T-helper 2 cell (primary cell): ENCODE measurements at regions not wholly inside any gene's neighbourhood (a gene's known extent, or its start where the extent isn't known, plus 50 kb on each side); places are given as distances from the start of the nearest gene placed in this dataset.

ENCODE experiments used
- DNase-seq, 5 experiments: peaks; one replicate each; pipeline versions ENCODE4 v3.0.0 to v3.0.0-alpha.2; 2012 to 2022

DNA sequence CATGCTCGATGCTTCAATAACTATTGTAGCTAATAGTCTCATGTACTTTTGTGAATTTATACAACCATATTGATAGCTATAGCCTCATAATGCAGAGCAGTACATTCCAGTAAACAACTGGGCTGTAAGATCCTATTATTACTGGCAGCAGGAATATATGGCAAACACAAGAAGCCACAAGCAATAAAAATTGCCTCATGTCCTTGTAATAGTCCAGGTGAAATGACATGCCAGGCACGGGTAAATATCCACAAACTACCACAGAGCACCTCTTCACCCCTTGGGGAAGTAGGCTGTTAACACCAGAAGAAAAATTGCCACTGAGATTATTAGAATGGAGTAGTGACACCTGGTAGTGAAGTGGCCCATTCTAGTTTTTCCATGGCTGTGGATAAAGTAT is 158.3 kb downstream of the MTX2 start:
- DNase-seq, result no peak

DNA sequence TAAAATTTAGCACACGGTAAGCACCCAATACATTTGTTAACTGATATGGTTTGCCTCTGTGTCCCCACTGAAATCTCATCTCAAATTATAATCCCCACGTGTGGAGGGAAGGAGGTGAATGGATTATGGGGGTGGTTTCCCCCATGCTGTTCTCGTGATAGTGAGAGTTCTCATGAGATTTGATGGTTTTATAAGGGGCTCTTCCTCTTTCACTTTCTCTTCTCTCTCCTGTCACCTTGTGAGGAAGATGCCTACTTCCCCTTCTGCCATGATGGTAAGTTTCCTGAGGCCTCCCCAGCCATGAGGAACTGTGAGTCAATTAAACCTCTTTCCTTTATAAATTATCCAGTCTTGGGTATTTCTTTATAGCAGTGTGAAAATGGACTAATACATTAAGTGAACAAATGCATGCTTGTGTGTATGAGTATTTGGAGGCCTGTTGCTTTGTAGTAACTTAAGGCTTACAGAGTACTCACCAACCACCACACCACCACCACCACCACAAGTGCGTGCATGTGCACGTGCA is 159.8 kb downstream of the MTX2 start:
- DNase-seq, result peak in 1 of 5 experiments; percentile 10

DNA sequence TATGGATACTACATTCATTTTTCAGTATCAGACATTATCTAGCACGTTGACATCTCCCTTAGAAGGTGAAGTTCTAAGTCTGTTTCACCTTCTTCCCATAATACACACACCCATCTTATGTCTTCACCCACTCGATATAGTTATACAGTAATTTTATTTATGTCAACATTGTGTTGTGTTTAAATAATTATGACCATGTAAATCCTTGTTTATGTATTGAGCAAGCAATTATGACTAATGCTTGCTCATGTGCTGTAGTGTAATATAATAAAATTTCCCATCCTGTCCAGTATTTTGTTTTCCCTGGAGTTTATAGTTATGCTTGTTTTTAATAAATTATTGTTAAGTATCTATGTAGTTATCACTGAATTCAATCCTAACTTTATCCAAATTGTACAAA is 163.2 kb downstream of the MTX2 start:
- no peak for DNase-seq

DNA sequence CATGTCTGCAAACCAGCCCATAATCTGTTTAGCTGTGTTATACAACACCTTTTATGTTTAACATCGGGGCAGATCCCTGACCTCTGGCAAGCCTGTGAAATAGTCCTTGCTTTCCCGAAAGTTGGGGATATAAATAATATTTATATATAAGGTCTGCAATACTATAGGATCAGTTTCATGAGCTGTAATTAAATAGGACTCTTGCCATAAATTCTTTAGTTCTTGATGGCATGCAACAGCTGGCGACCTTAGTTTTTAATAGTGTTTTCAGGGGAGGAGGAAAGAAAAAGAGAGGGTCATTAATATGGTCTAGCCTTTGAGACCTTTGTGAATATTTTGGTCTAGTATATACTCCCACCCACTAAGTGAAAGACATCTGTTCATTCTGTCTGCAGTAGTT is 166.5 kb downstream of the MTX2 start:
- DNase-seq, result no peak

DNA sequence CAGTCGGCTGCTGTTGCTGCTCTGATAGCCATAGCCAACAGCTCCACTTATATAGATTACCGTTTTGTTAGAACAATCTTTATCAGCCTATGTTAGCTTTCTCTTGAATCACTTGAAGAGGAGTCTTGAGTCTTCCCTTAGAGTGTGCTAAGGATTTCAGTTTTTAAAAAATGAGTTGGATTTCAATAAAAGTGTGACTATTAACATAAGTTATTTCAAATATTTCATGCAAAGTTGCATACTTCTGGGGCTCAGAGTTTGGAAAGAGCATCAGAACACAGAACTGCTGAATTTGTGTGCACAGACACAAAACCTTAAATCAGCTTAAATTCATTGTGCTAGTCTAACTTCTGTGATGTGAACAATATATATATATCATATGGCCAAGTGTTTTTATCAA is 174.7 kb downstream of the MTX2 start:
- no peak for DNase-seq

DNA sequence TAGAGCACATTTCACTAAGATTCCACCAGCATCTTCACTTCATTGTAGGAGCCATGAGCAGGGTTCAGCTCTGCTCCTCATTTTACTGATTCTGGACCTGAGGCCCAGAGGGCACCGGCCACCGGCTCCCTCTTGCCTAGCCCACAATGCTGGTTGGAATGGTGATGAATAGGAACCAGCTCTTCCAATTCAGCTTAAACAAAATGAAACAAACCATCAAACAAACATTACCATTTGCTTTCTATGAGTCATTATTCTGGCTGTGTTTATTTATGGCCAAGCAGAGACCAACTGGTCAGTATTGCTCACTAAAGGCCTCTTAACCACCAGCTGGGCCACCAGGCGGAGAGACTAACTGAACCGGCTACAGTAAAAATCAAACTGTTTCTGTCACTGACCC is 176.7 kb downstream of the MTX2 start:
- DNase-seq, result no peak

DNA sequence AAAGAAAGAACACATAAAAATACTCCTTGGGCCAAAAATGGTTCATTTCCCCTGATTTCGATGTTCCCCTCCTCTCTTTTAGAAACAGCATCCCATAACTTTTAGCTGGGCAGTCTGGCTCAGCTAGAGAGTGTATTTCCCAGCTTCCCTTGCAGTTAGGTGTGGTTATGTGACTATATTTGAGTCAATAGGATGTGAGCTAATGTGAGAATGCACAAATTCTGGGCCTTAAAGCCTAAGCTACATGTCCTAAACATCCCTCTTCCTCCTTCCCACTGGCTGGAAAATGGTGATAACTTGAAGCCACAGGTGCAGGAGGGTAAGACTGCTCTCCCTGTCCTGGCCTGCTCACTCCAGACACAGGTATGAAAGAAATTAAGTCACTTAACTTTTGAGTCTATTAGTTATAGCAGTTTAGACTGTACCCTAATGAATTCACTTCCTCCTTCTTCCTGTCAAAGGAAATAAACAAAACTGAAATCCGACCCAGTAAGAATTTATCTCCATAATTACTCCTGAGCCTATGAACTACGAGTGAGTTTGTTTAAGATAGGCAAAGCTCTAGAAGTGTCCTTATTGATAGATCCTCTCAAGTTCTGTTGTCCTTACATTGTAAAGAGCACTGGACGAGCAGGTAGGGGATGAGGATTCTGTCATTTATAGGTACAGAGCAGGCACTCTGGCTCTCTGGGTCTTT is 177.6 kb downstream of the MTX2 start:
- DNase-seq, result no peak

DNA sequence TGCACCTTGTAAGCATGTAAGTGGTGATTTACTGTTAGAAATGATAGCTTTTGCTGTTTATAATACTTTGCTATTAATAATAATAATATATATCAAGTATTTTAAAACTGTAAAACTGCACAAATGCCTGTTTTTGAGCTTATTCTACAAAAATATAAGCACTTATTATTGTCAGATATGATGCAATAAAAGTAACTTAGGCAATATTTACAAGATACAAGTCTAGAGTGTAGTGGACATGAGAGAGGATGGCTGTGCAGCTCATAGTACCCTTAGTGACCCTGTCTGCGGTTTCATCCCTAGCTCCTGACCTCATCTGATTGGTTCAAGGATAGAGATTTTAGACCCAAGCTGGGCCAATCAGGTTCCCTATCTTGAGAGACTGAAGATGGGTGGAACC is 178.4 kb downstream of the MTX2 start:
- no peak for DNase-seq

DNA sequence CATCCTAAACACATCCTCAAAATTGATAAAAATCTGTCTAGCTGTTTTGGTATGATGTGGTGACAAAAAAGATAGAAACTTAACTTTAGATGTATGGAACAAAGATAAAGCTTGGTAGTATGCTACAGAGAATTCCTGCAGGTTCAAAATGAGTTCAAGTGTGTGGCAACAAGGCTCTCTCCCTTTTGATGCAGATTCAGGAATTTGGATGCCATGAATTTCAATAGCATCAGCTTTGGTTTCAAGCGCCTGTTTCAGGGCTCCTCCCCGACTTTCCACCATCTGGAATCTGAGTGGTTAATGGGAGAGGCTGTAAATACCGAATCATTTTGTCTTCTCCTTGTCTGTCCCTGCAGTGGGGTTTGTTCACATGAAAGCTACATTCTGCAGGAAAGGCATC is 180.6 kb downstream of the MTX2 start:
- no peak for DNase-seq

DNA sequence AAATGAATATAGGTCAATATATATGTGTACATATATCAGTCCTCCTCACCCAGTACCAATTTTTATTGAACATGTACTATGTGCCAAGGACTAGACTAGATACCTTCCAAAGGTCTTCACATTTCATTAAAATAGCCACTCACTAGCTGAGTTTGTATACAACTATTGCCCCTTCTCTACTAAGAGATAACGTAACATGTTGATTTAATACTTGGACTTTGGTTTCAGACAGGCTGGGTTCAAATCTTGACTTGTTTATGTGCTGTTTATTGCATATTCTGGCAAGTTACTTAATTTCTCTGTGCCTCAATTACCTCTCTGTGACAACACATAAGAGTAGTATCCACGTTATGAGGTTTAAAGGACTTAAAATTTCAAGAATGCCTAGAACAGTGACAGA is 184.5 kb downstream of the MTX2 start:
- DNase-seq, result no peak

DNA sequence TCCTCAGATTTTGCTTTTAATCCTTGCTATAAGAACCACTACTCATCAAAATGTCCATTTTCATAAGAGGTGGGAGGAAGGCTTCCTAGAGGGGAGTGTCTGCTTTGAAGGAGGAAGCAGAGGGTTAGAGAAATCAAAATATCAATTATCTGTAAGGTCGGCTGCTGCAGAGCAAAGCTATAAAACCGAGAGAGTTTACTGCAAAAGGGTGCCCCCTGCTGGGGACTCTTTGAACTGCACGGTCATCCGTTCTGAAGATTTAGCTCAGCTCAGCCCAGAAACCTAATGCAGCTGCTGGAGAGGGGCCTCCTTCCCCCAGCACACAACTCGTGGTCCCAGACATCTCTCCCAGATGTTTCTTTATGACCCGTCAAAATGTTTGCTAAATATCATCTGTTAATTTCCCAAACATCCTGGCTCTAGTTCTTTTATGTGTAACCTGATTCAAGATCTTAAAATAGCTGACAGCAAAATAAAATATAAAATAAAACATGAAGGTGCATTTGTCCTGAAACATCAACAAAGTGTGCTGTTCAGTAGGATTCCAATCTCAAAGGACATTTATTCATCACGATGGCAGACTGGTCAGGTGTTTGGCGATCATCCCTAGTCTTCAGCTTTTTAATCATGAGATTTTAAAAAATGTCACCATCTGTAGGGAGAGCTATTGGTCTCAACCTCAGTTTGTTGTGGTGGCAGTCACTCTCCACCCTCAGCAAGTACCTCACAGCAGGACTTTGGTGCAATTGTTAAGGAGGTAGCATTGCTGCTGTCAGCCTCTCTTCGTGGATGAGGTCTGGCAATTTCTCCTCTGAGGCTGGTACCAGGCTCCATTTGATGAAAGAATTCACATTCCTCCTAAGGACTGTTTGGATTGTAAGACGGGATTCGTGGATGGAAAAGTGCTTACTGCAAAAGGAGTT is 185.9 kb downstream of the MTX2 start:
- DNase-seq, result peak; percentile 42 to 76 (median 60)

DNA sequence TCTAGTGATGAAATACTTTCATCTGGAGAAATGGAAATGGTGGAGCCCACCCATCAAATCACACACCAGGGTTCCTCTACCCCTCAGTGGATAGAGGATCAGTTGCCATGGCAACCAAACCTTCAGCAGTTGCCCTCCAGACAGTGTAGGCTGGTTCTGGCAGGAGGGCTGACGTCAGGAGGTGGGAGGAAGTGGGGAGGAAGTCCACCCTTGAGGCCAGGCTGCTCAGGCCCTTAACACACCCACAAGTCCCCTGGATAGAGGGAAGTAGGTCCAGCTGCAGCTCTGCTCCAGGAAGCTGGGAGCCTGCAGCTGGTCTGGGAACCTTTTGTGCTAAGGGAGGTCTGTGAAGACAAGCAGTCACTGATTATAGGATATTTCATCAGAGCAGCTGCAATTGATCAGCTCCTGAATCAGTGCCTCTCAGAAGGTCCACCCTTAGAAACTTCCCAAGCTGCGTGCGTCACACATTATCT is 186.6 kb downstream of the MTX2 start:
- DNase-seq, result peak in 1 of 5 experiments; percentile 6

DNA sequence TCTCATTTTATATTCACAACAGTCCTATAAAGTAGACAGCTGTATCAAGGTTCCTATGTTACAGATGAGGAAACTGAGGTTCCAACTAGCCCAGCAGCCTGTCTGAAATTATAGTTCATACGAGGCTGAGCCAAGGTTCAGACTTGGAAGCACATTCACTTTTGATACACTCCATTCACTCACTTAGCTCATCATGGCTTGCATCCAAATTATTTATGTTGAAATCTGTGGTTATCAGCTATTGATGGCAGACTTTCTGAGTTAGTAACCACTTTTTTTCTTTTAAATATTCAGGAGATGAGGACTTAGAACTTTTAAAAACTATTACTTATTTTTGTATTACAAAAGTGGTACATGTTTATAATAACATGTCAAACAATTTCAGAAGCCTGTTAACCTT is 188.2 kb downstream of the MTX2 start:
- DNase-seq, result no peak

DNA sequence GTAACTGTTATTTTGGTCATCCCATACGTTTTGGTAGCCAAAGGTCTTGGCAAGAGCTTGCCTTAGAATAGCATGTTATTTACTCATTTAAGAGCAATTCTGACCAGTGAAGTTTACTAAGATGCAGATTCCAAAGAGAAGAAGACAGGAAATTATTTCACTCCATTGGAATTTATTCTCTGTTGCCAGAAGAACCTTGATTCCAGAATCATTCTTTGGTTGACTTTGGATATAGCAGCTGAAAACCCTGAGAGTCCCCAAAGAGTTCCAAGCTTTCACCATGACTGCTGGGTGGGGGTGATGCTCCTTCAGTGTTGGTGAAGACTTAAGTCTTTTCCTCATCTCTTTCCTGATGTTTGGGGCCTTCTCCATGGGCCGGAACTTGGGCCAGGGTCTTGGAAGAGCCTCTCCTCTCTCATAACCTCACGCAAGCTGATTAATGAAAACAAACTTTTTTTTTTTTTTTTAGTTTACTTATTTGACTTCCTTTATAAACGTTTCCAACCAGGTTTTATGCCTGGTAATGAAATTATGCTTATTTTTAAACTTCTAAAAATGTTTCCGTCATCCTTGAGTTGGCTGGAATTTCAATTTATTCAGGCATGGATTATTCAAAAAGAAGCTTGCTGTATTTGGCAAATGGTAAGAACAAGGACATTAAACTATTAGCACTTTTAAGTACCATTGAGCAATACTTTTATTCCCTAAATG is 192.0 kb downstream of the MTX2 start:
- DNase-seq, result no peak

DNA sequence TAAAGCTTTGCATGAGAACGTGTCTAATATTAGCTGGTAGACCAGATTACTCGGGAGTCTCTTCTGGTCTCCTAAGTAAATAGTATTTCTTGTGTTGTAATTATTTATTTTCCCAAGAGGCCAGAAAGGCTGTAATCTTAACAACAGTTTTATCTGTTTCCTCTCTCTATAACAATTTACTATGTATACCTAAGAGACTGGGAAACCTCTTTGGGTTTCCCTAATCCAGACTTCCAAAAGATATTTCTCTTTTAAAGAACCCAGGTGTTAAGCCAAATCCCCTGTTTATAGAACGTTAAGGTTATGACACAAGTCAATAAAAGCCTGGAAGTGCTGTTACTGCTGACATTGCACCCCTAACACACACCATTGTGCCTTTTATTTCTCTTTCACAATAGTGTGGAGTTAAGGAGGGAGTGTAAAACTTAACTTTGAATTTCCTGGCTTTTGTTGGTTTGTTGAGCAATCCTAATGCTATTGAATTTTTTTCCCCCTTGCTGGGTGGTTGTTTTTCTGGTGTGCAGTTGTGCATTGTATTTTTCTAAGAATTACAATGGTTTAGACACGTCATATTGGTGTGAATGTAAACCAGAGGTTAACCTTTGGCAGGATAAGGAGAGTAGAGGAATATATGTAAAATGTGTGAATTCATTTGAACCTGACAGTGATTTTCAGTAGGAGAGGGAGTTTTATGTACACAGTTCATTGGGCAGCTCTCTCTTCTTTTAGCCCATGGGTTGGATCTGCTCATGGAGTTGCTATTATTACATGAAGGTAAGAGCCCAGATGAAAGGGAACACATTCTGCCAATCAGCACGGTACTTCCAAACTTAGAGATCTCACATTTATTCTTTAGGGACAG is 192.8 kb downstream of the MTX2 start:
- no peak for DNase-seq

DNA sequence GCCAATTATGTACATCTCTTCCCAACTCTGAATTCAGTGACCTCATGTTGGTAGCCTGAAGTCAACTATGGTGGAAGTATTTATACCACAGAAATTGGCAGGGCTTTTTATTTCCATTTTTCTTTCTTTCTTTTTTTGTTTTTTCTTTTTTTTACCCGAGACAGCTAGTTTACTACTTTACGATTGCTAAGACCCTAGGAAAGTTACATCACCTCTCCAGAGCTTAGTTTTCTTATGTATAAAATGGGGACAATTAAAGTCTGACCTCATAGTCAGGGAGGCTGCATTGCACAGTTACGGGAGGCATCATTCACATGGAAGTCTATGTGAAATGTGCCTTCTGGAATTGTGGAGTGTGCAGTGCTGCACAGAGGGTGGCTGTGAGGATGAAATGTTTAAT is 194.3 kb downstream of the MTX2 start:
- DNase-seq, result no peak

DNA sequence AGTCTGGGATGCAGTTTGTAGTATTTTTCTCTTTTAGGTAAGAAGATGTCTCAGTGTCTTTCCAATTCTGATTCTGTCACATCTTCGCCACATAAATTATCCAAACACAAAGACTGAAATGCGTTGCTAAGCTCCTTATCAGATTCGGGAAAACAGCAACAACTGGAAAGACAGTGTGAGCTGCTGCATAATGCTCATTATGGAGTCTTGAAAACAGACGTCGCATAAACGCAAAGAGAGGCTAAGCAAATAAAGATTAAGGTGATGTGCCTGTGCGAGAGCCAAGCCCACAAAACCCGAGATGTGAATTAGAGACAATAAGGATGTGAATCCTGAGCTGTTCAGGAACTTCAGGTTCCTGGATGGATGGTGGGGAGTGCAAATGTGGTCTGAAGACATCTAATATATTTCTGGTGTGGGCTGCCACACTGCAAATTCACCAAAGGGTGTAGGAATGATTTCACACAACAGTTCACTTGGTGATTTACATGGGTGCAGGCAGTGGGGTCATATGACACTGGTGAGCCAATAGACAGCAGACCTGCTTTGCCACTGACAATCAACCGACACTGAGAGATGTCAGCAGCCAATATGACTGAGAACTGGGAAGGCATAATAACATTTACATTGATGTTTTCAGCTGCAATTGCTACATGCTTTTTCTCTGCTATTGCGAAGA is 195.8 kb downstream of the MTX2 start:
- no peak for DNase-seq

DNA sequence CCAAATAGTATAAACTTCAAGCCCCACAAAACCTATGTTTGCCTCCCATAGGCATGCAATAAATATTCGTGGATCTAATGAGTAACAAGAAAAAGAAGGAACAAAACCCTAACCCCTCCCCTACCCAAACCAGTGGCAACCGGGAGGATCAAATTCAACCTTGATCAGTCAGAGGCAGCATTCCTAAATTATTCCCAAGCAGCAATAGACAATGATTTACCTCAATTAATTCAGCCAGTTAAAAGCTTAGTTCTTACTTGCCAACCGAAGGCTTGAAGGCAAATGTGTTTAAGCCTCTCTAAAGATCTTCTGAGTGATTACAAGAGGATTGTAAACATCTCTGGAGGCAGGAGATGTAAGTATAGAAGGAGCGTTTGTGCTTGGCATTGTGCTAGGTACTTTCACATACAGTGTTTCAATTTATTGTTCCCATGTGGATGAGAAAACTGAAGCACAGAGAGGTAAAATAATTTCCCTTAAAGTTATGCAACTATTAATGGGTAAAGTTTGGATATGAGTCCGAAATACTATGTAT is 197.7 kb downstream of the MTX2 start:
- no peak for DNase-seq

DNA sequence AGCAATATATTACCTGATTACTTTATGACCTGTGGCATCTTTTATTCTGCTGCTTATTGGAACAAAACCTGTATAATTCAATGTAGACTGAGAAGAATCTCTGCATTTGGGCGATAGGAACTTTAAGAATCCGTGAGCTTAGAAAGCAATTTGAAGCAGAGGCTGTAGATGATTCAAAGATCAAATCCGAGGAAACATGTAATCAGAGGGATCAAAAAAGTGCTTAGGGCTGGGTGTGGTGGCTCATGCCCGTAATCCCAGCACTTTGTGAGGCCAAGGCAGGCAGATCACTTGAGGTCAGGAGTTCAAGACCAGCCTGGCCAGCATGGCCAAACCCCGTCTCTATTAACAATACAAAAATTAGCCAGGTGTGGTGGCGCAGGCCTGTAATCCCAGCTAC is 198.4 kb downstream of the MTX2 start:
- DNase-seq, result no peak

DNA sequence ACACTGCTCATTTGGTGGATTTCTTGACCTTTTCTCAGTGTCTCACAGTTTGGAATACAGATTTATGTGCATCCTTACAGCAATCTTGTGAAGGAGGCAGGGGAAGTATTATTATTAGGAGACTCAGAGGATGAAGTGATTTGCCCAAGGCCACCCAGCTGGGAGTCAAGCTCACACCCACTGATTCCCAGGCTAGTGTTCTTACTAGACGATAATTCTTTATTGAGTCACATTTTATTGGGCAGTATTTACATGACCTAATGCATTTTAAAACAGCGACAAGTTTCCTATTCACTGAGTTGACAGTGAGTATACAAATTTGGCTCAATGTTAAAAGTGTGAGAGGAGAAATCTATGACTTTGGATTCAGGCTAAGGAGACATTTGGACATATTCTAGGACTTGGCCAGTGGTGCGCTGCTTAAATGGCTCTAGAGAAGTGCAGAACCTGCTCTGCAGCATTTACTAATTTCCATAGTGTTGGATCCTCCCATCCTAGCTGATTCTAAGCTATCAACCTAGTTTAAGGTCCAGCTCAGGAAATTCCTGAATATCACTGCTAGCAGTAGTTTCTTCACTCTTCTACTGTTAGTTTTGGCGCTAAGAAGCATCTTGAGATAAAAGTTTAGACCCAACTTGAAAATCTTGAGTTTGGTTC is 199.3 kb downstream of the MTX2 start:
- no peak for DNase-seq

DNA sequence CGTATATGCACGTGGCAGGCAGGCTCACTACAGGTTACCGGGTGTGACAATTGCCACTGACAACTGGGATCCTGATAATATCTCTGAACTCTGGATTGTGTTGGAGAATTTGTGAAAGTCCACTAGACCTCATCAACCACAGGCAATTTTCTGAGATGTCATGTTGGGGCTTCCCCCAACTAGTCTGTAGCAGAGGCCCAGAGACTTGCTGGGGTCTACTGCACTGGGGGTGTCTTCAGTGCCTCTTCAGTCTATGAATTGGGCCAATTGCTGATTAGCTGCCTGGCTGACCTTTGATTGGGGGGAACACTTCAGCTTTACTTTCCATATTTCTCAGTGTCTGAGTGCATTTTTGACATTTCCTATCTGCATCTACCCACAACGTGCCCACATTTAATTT is 201.5 kb downstream of the MTX2 start:
- DNase-seq, result no peak
